GM12878 (cell line): ENCODE measurements at regions not wholly inside any gene's neighbourhood (a gene's known extent, or its start where the extent isn't known, plus 50 kb on each side); places are given as distances from the start of the nearest gene placed in this dataset.

Experiments
- ATAC-seq: fragments of 200-7000 bp; cut with Tn5 transposase; 3 replicates; pipeline ENCODE4 v1.9.1; 2020; ENCODE audit warnings: mild to moderate bottlenecking, moderate library complexity
- BruUV-seq: library from RNA; stranded (reverse); fragments of 400-500 nt; replicated peaks from 2 replicates; lab custom pipeline; 2021; lab: Mats Ljungman, UMichigan
- CTCF ChIA-PET: fragments of 300-600 bp; sonication (Branson Sonifier 250); formaldehyde crosslinking; extraction: SDS; loops from one replicate; lab custom pipeline; 2021; ENCODE audit warnings: inconsistent platforms; lab: Yijun Ruan, JAX
- POLR2A ChIA-PET: fragments of 350-600 bp; formaldehyde crosslinking; extraction: SDS; loops from one replicate; lab custom pipeline; 2021; ENCODE audit warnings: inconsistent platforms; lab: Charles Lee
- RAD21 ChIA-PET: fragments of 300-600 bp; sonication (Branson Sonifier 250); formaldehyde crosslinking; loops from one replicate; lab custom pipeline; 2023; ENCODE audit warnings: antibody characterized with exemption; ENCODE audit not compliant: unreplicated experiment; lab: Charles Lee
- SMC1A ChIA-PET: fragments of 300-600 bp; sonication (Branson Sonifier 250); formaldehyde crosslinking; loops from one replicate; lab custom pipeline; 2023; ENCODE audit not compliant: unreplicated experiment, uncharacterized antibody; lab: Charles Lee
- DNase-seq: peaks from one replicate; pipeline ENCODE4 v3.0.0-alpha.2; 2011; ENCODE audit warnings: low read depth, low spot score
- FAIRE-seq: peaks from 3 replicates; lab custom pipeline; 2011; peaks lifted over from hg19 to GRCh38; lab: Jason Lieb, UNC
- H2AFZ ChIP-seq: 2 replicates; pipeline ENCODE4 v1.6.0; 2011; ENCODE audit warnings: low read depth, low read length, control low read depth; ENCODE audit not compliant: control insufficient read depth
- H3K27ac ChIP-seq: 2 replicates; pipeline ENCODE4 v1.5.1; 2011; ENCODE audit warnings: control low read depth; ENCODE audit not compliant: control insufficient read depth, insufficient read depth
- H3K27me3 ChIP-seq, 2 experiments: replicated peaks in 1 of 2; 2 replicates each; pipeline versions ENCODE4 v1.6.0 to v1.6.1; 2011; ENCODE audit warnings: low read length in 1 of 2; ENCODE audit not compliant: control insufficient read depth in 2 of 2, insufficient read depth in 2 of 2
- H3K36me3 ChIP-seq, 2 experiments: 2 replicates each; pipeline ENCODE4 v1.5.1; 2011; ENCODE audit warnings: low read length in 1 of 2; ENCODE audit not compliant: control insufficient read depth in 2 of 2, insufficient read depth in 2 of 2
- H3K4me1 ChIP-seq: 2 replicates; pipeline ENCODE4 v1.6.1; 2011; ENCODE audit warnings: mild to moderate bottlenecking, low read length, moderate library complexity, mixed read lengths; ENCODE audit not compliant: control insufficient read depth, insufficient read depth
- H3K4me2 ChIP-seq: 2 replicates; pipeline ENCODE4 v1.6.0; 2011; ENCODE audit warnings: control low read depth; ENCODE audit not compliant: control insufficient read depth, insufficient read depth
- H3K4me3 ChIP-seq: fragments of 200-600 bp; sonication (generic); 2 replicates; pipeline ENCODE4 v1.5.1; 2016
- H3K79me2 ChIP-seq: 2 replicates; pipeline ENCODE4 v1.6.0; 2011; ENCODE audit warnings: low read length; ENCODE audit not compliant: control insufficient read depth, insufficient read depth
- H3K9ac ChIP-seq: 2 replicates; pipeline ENCODE4 v1.8.0; 2011; ENCODE audit warnings: low read length, control low read depth, mixed read lengths; ENCODE audit not compliant: control insufficient read depth, insufficient read depth
- H3K9me3 ChIP-seq: replicated peaks from 3 replicates; pipeline ENCODE4 v1.5.1; 2011; ENCODE audit warnings: mild to moderate bottlenecking, low read length; ENCODE audit not compliant: control insufficient read depth, insufficient read depth
- H4K20me1 ChIP-seq: 2 replicates; pipeline ENCODE4 v1.6.0; 2011; ENCODE audit not compliant: control insufficient read depth, insufficient read depth
- BRCA1 ChIP-seq: IDR thresholded peaks from 2 replicates; pipeline ENCODE4 v1.6.1; 2011; ENCODE audit warnings: low read depth, low read length, improper control_type of control experiment
- CUX1 ChIP-seq: IDR thresholded peaks from 2 replicates; pipeline ENCODE4 v1.6.1; 2012; ENCODE audit warnings: improper control_type of control experiment, low read depth, low read length; ENCODE audit not compliant: insufficient replicate concordance
- EED ChIP-seq: sonication (generic); IDR thresholded peaks from 2 replicates; pipeline ENCODE4 v1.6.1; 2016; ENCODE audit warnings: antibody characterized with exemption, low read depth
- EP300 ChIP-seq, 2 experiments: fragments of 150-350 bp in 1 of 2; IDR thresholded peaks; 2 replicates each; pipeline ENCODE4 v1.6.1; 2011 to 2012; ENCODE audit warnings: low read depth in 2 of 2, low read length in 2 of 2, borderline replicate concordance in 1 of 2, improper control_type of control experiment in 1 of 2, inconsistent platforms in 1 of 2; ENCODE audit not compliant: control insufficient read depth in 1 of 2
- PML ChIP-seq: IDR thresholded peaks from 2 replicates; pipeline ENCODE4 v1.6.1; 2012; ENCODE audit warnings: low read length, inconsistent platforms
- POLR2AphosphoS5 ChIP-seq: IDR thresholded peaks from 2 replicates; pipeline ENCODE4 v1.6.1; 2011; ENCODE audit warnings: mild to moderate bottlenecking, low read length, inconsistent platforms
- ZBTB33 ChIP-seq: fragments of 450-650 bp; IDR thresholded peaks from 2 replicates; pipeline ENCODE4 v1.6.1; 2017; ENCODE audit warnings: mild to moderate bottlenecking
- ZNF592 ChIP-seq: fragments of 450-650 bp; IDR thresholded peaks from 2 replicates; pipeline ENCODE4 v1.6.1; 2017; ENCODE audit warnings: mild to moderate bottlenecking, moderate library complexity
- WGBS: methylation state at CpG from one replicate; pipeline ENCODE4 v1.1.6; 2016; ENCODE audit warnings: low lambda C conversion rate; ENCODE audit not compliant: insufficient replicate concordance, insufficient coverage; ENCODE audit errors: missing lambda C conversion rate; 5-methylcytosine and 5-hydroxymethylcytosine counted together
- in situ Hi-C: fragments of 300-500 bp; cut with MboI; formaldehyde crosslinking; loops from 9 replicates; pipeline ENCODE4 v1.14.3; 2018; ENCODE audit warnings: mixed read lengths
- intact Hi-C: fragments of 100-400 bp; cut with micrococcal nuclease; formaldehyde crosslinking; loops from one replicate; pipeline ENCODE4 v1.14.2; 2022; ENCODE audit not compliant: unreplicated experiment
- TF ChIP-seq, protein P1 (sequence below): fragments of 450-650 bp; IDR thresholded peaks from 2 replicates; pipeline ENCODE4 v1.6.1; 2014; ENCODE audit warnings: mild to moderate bottlenecking
- TF ChIP-seq, protein P2 (sequence below): IDR thresholded peaks from 2 replicates; pipeline ENCODE4 v1.6.1; 2012; ENCODE audit warnings: low read depth, low read length, improper control_type of control experiment

- FAIRE-seq: no peak
- RAD21 ChIA-PET: no interaction called here
- no peaks in the 10 kb centered on the region for H3K79me2 ChIP-seq
- H2AFZ ChIP-seq: no peak overlapping the region
- intact Hi-C loops: no loop called here
- no peak overlapping the region for H3K27ac ChIP-seq
- SMC1A ChIA-PET: no interaction called here
- no peak for DNase-seq
- no TSS peak for BruUV-seq
- CTCF ChIA-PET: no interaction called here
- WGBS: 56% methylated on average over 2 of the region's 2 CpGs
- no peaks in the 10 kb centered on the region for H3K4me1 ChIP-seq
- no peaks in the 10 kb centered on the region for H3K9me3 ChIP-seq
- no peaks in the 10 kb centered on the region for H4K20me1 ChIP-seq
- H3K27me3 ChIP-seq: no peaks in the 10 kb centered on the region
- ATAC-seq: no peak
- POLR2A ChIA-PET: interaction anchor here (0.5 kb wide), 1 partner anchor 222 kb away, joined by 3 read pairs; no protein-coding TSS in a partner anchor
- in situ Hi-C loops: no loop called here
- H3K4me3 ChIP-seq: no peak overlapping the region
- H3K4me2 ChIP-seq: no peak overlapping the region
- H3K36me3 ChIP-seq: no peaks in the 10 kb centered on the region
- H3K9ac ChIP-seq: no peak overlapping the region
- TF ChIP-seq, protein P1, sequence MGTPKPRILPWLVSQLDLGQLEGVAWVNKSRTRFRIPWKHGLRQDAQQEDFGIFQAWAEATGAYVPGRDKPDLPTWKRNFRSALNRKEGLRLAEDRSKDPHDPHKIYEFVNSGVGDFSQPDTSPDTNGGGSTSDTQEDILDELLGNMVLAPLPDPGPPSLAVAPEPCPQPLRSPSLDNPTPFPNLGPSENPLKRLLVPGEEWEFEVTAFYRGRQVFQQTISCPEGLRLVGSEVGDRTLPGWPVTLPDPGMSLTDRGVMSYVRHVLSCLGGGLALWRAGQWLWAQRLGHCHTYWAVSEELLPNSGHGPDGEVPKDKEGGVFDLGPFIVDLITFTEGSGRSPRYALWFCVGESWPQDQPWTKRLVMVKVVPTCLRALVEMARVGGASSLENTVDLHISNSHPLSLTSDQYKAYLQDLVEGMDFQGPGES: no peak
- no peak for TF ChIP-seq ZNF592
- TF ChIP-seq CUX1: no peak
- TF ChIP-seq, protein P2, sequence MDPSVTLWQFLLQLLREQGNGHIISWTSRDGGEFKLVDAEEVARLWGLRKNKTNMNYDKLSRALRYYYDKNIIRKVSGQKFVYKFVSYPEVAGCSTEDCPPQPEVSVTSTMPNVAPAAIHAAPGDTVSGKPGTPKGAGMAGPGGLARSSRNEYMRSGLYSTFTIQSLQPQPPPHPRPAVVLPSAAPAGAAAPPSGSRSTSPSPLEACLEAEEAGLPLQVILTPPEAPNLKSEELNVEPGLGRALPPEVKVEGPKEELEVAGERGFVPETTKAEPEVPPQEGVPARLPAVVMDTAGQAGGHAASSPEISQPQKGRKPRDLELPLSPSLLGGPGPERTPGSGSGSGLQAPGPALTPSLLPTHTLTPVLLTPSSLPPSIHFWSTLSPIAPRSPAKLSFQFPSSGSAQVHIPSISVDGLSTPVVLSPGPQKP: no peak
- TF ChIP-seq PML: no peak
- no peak for TF ChIP-seq EP300 (IDR thresholded peaks at IDR 0.05; ENCODE audit: borderline replicate concordance in 1 of 2, control insufficient read depth in 1 of 2, low read depth in 2 of 2, low read length in 2 of 2)
- no peak for TF ChIP-seq POLR2AphosphoS5
- no peak for TF ChIP-seq EED
- TF ChIP-seq BRCA1: no peak
- no peak for TF ChIP-seq ZBTB33
Observed at GRCh38 chr12:38969706-38970105, 64.3 kb upstream of the CPNE8 start.
